ENCODE measurements at regions not wholly inside any gene's neighbourhood (a gene's known extent, or its start where the extent isn't known, plus 50 kb on each side); places are given as distances from the start of the nearest gene placed in this dataset.

- intact Hi-C loops (cut with DNase I) = no loop called here
- H3K36me3 ChIP-seq (replicated peaks in 1 of 2; ENCODE audit: insufficient read depth in 1 of 2, low read depth in 2 of 2) = no peaks in the 10 kb centered on the region
Measured at GRCh38 chr2:128782411-128783192, 463.9 kb upstream of the HS6ST1 start.

GRCh38 chr2:128783193-128783671 lies 464.6 kb upstream of the HS6ST1 start:
- Histone ChIP-seq H3K27ac (no peak overlapping the region), H3K4me1 (peaks cover 6% of the 10 kb centered on the region), H3K36me3 (replicated peaks in 1 of 2; ENCODE audit: insufficient read depth in 1 of 2, low read depth in 2 of 2) (no peaks in the 10 kb centered on the region), H3K27me3 (no peaks in the 10 kb centered on the region), H3K4me3 (no peak overlapping the region), H3K9me3 (no peaks in the 10 kb centered on the region)
- 89 to 95% methylated on average over 9 of the region's 9 CpGs for WGBS, 2 donors
- TF ChIP-seq, protein P1, sequence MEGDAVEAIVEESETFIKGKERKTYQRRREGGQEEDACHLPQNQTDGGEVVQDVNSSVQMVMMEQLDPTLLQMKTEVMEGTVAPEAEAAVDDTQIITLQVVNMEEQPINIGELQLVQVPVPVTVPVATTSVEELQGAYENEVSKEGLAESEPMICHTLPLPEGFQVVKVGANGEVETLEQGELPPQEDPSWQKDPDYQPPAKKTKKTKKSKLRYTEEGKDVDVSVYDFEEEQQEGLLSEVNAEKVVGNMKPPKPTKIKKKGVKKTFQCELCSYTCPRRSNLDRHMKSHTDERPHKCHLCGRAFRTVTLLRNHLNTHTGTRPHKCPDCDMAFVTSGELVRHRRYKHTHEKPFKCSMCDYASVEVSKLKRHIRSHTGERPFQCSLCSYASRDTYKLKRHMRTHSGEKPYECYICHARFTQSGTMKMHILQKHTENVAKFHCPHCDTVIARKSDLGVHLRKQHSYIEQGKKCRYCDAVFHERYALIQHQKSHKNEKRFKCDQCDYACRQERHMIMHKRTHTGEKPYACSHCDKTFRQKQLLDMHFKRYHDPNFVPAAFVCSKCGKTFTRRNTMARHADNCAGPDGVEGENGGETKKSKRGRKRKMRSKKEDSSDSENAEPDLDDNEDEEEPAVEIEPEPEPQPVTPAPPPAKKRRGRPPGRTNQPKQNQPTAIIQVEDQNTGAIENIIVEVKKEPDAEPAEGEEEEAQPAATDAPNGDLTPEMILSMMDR (IDR thresholded peaks at IDR 0.05) = no peak
- no peak for TF ChIP-seq POLR2A (IDR thresholded peaks at IDR 0.05)
- intact Hi-C loops (cut with DNase I) = no loop called here
- ATAC-seq (no peak), DNase-seq (no peak)

More at GRCh38 chr2:128782411-128783192, 463.9 kb upstream of the HS6ST1 start:
- whole genome bisulfite sequencing, 2 donors = 65 to 87% methylated on average over 6 of the region's 6 CpGs
- Histone ChIP-seq H3K9me3 (no peaks in the 10 kb centered on the region), H3K4me3 (no peak overlapping the region), H3K4me1 (peaks cover 6% of the 10 kb centered on the region), H3K27me3 (no peaks in the 10 kb centered on the region), H3K27ac (no peak overlapping the region)
- no peak for DNase-seq
- no peak for TF ChIP-seq POLR2A (IDR thresholded peaks at IDR 0.05)
- TF ChIP-seq, protein P1 (IDR thresholded peaks at IDR 0.05) = no peak
- no peak for ATAC-seq

DNA sequence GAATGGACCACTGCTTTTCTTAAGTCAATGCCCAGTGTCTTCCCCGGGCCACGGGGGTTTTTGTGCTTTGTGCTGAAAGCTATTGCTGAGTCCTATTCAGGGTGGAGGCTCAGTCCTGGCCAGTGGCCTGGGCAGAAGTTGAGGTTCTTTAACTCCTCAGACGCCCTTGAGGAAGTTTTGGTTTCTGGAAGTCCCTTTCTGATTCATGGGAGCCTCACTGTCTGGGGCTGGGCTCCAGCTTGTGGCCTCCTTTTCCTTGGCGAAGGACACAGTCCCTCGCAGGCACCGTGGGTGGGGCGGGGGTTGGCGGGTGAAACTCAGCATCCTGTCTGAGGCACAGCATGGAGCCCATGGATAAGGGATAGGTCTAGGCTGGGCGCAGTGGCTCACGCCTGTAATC lies 465.2 kb upstream of the HS6ST1 start:
- DNase-seq (no peak), ATAC-seq (no peak)
- WGBS, 2 donors = 86 to 94% methylated on average over 4 to 10 of the region's 10 CpGs
- Histone ChIP-seq H3K4me3 (no peak overlapping the region), H3K4me1 (peaks cover 6% of the 10 kb centered on the region), H3K27me3 (no peaks in the 10 kb centered on the region), H3K27ac (no peak overlapping the region), H3K36me3 (replicated peaks in 1 of 2; ENCODE audit: insufficient read depth in 1 of 2, low read depth in 2 of 2) (no peaks in the 10 kb centered on the region), H3K9me3 (no peaks in the 10 kb centered on the region)
- TF ChIP-seq POLR2A (IDR thresholded peaks at IDR 0.05) = no peak
- TF ChIP-seq, protein P1 (IDR thresholded peaks at IDR 0.05) = no peak
- intact Hi-C loops (cut with DNase I) = no loop called here

GRCh38 chr2:128784626-128785306 lies 466.1 kb upstream of the HS6ST1 start:
- ATAC-seq = no peak
- Histone ChIP-seq H3K36me3 (replicated peaks in 1 of 2; ENCODE audit: insufficient read depth in 1 of 2, low read depth in 2 of 2) (no peaks in the 10 kb centered on the region), H3K27ac (no peak overlapping the region), H3K27me3 (no peaks in the 10 kb centered on the region), H3K4me3 (no peak overlapping the region), H3K9me3 (no peaks in the 10 kb centered on the region), H3K4me1 (peaks cover 6% of the 10 kb centered on the region)
- intact Hi-C loops (cut with DNase I) = no loop called here
- DNase-seq = no peak
- TF ChIP-seq, protein P1 (IDR thresholded peaks at IDR 0.05) = no peak
- TF ChIP-seq POLR2A (IDR thresholded peaks at IDR 0.05) = no peak
- WGBS, 2 donors = 78 to 82% methylated on average over 18 of the region's 18 CpGs
